Pons (tissue), 1 donor: ENCODE measurements at regions not wholly inside any gene's neighbourhood (a gene's known extent, or its start where the extent isn't known, plus 50 kb on each side); places are given as distances from the start of the nearest gene placed in this dataset.
"Not testable (repeated sequence)": the region's sequence is repeated elsewhere in the genome, so short reads cannot be mapped to it uniquely, and the experiment has no call there.

Source experiments
- DNase-seq: peaks from one replicate; pipeline ENCODE4 v3.0.0-alpha.2; 2016; ENCODE audit warnings: low spot score

DNA sequence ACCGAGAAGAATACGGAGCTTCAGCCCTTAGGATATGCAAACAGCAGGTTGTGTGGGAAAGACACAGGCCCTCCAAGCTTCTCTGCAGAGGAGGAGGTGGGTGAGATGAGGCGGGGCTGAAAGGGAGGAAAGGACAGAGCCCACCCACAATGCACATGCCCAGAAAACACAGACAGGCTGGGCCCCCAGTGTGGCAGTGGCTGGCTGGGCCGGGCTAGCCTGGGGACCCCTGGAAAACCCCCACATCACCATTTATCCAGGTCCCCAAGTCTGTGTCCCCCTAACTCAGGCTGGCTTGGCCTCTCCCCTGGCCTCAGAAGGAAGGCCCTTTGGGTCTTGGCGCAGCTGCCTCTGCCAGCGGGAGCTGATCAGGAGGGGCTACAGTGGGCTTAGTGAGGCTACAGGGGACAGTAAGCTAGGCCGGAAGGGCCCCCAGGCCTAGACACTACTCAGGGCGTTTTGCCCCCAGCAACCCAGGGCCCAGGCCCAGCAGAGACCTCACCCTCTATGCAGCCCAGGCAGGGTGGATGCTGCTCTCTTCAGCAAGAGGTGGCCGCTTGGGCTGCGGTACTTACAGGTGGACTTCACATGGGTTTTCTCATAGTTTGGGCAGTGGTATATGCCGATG lies 119.5 kb downstream of the TUBA3C start:
- no peak for DNase-seq

DNA sequence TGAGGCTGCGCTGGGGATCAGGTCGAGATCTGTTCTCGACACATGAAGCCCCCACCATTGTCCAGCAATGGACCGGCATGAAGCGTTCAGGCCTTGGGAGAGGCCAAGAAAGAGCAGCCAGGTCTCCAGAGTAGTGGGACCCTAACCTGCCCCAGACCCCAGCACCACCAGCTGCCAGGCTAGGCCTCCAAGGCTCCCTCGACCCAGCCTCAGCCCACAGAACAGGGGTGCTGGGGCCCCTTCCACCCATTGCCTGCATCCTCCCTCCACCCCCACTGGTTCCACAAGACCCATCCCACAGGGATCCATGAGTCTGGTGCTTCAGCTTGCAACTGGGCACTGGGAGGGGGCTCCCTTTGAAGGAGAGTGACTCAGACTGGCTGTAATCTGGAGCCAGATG lies 120.3 kb downstream of the TUBA3C start:
- DNase-seq = no peak

DNA sequence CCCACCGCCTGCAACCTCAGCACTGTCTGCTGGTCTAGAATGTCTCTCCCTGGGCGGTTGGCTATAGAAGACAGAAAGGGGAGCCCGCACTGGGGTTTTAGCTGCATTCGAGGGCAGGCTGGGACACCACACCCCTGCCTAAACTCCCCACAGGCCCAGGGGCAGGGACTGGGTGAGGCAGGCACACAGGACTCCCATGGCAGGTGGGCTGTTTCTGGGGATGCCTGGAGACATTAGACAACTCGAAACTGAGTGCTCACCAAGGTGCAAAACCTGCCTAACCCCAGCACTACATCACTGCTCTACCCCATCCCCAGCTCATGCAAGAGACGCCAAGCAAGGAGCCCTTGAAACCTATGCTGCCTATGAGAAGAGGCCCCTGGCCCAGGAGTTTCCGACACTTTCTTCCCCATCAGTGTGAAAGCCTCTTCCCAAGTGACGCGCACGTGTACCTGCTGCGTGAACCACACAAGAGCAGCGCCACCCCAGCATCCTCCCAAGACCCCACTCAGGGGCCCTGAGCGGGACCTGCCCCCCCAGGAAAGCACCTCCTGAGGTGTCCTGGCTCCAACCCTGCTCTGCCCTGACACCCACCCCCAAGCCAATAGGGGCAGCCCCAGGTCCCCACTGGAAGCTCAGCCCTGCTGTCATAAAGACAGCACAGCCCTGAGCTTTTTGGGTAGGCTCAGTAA lies 121.2 kb downstream of the TUBA3C start:
- no peak for DNase-seq

DNA sequence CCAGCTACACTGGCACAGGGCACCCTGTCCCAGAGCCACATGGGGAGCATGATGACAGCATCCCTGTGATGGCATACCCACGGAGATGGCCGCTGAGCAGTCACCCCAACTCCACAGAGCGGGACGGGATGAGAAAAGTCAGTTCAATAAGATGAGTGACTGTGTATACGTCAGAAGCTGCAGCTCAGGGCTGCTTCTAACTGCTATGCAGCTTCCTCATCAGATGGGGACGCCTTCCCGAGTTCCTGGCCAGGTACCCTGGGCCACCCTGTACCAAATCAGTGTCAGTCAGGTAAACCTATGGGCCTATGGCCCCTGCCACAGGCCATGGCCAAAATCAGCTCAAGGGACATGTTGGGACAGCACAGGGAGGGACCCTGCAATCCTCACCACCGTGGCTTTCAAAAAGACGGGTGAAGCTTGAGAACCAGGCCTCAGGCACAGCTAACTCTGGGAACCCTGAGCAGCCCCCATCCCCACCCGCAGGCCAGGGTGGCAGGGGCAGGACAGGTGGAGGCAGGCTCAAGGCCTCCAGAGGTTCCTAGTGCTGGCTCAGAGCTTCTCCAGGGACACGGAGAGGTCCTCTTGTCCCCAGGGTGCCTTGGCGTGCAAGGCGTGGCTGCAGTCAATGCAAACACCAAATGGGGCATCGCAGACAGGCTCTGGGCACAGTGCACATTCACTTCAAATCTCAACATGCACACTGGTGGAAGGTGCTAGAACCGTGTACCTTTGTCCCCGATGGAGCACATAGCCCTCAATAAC lies 122.4 kb downstream of the TUBA3C start:
- no peak for DNase-seq

DNA sequence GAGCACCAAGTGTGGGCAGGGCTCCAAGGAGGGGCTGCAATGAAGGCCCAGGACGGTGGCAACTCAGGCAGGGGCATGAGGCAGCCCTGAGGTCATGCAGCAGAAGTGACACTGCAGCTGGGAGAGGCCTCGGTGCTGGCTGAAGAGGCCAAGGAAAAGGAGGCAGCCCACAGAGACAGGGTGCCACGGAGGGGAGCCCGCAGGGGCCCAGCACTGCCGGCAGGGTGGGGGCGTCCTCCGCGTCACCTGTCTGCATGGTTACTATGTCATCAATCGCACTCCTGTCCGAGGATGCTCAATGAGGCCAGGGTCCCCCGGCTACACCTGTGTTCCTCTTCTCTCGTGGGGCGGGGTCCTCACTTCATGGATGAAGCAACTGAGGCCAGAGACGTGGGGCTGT lies 123.1 kb downstream of the TUBA3C start:
- DNase-seq = no peak

DNA sequence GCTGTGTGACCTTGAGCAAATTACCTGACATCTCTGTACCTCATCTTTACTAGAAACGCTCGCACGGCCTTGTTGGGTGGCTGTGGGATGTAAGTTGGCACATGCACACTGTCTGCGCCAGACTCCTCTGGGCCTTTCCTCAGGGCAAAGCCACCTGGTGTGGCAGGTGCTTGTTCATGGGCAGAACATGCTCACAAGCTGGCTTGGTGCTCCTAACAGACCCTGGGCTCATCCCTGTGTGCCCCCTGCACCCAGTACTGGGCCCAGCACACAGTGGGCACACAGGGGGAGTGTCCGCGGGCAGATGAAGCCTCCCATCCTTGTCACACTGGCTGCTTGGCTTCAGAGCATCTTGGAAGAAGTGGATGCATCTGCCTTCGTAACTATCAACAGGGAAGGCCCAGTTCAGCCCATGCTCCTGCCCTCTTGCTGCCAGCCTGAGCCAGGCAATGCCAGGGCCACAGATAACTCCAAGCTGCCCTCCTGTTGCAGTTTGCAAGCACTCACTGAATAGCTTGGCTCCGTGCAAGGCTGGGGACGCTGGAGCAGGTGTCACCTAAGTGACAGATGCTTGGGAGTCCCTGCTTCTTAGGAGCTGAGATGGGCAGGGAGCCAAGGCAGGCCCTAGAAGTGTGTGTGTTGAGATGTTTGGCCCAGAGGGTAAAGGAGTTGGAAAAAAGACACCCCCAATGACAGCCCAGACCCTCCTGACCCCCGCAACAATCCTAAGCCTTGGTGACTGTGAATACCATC lies 123.9 kb downstream of the TUBA3C start:
- DNase-seq = no peak

DNA sequence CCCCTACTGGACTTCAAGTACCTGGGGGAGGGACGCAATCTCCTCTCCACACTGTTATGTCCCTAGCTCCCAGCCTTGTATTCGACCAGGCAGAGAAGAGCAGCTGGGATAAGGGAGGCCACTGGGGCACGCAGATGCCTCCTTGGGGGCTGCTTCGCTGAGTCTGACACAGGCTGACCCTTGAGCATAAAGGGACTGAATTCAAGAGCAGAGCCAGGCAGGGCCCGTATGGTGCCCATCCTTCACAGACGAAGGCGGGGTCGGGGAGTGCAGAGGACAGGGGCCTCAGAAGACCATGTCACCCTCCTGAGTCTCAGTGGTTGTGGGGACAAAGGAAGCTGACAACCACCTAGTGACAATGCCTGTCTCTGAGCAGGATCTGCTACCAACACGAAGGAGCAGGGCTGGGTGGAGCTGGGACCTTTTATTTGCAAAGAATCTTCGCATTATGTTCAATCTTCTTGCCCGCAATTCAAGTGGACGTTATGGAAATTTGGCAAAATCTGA lies 124.6 kb downstream of the TUBA3C start:
- DNase-seq = no peak

DNA sequence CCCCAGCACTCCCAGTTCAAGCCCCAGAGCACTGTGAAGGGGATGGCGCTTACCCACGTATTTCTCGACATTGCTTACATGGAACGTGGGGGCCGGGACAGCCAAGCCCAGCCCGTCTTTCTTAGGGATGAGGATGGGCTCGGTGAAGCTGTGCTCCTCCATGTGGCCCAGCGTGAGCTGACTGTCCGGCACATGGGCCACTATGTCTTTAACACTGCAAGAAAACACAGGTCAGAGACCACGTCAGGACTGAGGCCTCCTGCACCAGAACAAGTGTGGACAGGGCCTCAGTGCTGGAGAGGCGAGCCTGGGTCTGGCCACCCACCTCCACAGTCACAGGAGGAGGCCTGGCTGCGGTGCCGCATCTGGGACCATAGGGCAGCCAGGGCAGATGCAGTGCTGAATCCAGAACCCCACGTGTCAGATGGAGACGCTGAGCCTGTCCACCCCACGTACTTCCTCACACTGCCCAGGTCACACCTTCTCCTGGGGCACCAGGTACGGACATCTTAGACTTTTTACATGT lies 125.2 kb downstream of the TUBA3C start:
- no peak for DNase-seq

- DNase-seq = no peak
Observed at GRCh38 chr13:19055611-19056010, 126.0 kb downstream of the TUBA3C start.

DNA sequence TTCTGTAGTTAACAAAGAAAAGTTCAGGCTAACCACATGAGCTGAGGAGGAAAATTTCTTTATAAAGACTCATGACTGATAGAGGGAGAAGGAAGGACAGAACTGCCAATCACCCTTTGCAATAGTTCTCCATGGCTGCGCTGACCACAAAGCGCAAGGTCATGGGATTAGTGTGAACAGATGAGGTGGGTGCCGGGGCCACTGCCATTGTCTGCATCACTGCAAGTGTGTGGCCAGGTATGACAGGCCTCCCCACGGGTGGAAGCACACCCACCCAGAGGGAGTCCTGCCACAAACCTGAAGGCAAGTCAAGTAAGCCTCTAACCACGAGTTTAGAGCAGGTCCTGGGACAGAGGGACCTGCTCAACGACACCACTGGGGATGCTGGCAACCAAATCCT lies 128.1 kb downstream of the TUBA3C start:
- DNase-seq = no peak

DNA sequence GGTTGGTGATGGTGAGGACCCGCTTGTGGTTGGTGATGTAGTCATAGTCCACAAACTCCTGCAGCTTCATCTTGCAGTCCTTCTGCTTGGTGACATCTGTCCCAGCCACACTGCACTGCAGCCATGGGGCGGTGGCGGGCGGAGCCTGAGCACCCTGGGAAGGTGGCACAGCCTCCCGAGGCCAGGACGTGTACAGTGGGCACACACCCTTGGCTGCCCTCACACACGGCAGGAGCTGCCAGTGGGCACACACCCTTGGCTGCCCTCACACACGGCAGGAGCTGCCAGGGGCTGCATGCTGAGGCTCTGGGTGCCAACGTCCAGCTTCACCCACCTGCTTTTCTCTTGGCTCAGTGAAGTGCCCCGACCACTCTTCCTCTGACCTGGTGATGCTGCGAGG lies 128.7 kb downstream of the TUBA3C start:
- no peak for DNase-seq

GRCh38 chr13:19052180-19052579 lies 129.4 kb downstream of the TUBA3C start:
- DNase-seq = no peak

DNA sequence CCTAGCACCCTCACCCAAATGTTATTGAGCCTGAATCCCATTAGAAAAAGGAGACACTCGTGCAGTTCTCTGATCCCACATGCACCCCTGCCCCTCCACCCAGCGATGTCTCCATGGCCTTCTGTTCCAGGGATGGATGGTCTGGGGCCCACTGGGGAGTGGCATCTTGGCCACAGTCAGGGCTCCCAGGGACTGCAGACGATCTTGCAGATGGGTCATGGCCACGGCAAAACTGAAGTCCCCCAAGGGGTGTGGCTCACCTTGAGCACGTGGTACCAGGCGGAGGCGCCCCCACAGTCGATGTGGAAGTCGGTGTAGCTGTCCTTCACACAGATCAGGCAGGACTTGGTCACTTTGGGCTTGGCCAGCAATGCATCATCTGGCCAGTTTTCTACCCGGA lies 130.7 kb downstream of the TUBA3C start:
- DNase-seq = no peak

DNA sequence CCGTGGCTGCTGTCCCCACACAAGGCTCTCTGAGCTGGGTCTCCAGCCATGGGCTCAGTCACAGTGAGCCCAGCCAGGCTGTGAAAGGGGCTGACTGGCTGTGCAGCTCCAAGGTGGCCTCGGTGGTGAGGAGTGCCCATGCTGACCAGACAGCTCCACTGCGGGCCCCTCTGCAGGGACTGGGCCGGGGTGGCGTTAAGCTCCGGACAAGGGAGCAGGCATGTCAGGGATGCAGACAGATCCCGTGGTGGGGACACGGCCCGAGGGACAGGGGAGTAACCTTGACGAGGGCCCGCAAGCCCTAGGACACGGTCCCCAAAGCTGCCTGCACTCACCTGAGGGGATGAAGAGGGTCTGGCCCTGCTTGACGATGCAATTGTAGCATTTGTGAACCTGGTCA lies 132.0 kb downstream of the TUBA3C start:
- DNase-seq = not testable (repeated sequence)

- no peak for DNase-seq
Observed at GRCh38 chr13:19048381-19048780, 133.2 kb downstream of the TUBA3C start.

- DNase-seq = peak; percentile 4
Observed at GRCh38 chr13:19023115-19023514, 158.5 kb downstream of the TUBA3C start.

DNA sequence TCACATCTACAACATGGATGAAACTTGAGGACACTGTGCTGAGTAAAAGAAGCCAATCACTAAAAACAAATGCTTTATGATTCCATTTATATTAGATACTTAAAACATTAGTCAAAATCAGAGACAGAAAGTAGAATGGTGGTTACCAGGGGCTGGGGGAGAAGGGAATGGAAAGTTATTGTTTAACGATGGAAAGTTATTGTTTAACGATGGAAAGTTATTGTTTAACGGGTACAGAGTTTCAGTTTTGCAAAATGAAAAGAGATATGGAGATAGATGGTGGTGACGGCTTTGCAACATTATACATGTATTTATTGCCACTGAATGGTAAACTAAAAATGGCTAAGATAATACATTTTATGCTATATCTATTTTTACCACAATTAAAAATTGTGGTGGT lies 160.6 kb downstream of the TUBA3C start:
- DNase-seq = no peak

DNA sequence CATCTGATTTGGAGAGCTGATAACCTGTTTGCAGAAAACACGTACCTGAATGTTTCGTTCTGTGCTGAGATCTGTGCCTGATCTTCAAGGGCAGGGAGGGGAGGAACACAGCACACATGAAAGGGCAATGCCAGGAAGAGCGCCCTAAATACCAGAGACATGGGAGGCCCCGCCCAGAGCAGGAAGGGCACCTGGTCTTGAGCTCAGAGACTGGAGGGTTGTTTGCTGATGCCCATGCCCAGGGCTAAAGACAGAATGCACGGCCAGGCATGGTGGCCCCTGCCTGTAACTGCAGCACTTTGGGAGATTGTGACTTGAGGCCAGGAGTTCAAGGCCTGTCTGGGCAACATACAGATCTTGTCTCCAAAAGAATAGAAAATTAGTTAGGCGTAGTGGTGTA lies 183.2 kb downstream of the TUBA3C start:
- DNase-seq = no peak

GRCh38 chr13:18996627-18997051 lies 185.0 kb downstream of the TUBA3C start:
- no peak for DNase-seq

DNA sequence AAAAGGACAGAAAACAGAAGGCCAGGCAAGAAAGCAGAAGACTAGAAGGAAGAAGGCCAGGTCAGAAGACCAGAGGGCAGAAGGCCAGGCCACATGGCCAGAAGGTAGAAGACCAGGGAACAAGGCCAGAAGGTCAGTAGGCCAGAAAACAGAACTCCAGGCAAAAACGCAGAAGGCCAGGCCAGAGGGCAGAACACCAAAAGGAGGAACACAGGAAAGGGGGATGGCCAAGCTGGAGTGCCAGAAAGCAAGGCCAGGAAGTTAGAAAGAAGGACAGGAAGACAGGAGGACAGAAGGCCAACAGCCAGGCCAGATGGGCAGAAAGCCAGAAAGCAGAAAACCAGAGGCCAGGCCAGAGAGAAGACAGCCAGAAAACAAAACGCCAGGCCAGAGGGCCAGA lies 185.4 kb downstream of the TUBA3C start:
- DNase-seq = no peak

- no peak for DNase-seq
Observed at GRCh38 chr13:18995259-18995873, 186.3 kb downstream of the TUBA3C start.
